H9 (cell line): ENCODE measurements at regions not wholly inside any gene's neighbourhood (a gene's known extent, or its start where the extent isn't known, plus 50 kb on each side); places are given as distances from the start of the nearest gene placed in this dataset.

Experiments
- DNase-seq: peaks from one replicate; pipeline ENCODE4 v3.0.0-alpha.2; 2017
- H2AFZ ChIP-seq: one replicate; pipeline ENCODE4 v1.6.1; 2013; ENCODE audit warnings: mild to moderate bottlenecking, low read length, control low read depth, moderate library complexity
- H2AK5ac ChIP-seq: 2 replicates; pipeline ENCODE4 v1.6.1; 2013; ENCODE audit warnings: low read length, control low read depth, mixed read lengths; ENCODE audit not compliant: insufficient read length
- H2BK120ac ChIP-seq: one replicate; pipeline ENCODE4 v1.6.1; 2013; ENCODE audit warnings: low read depth, mild to moderate bottlenecking, low read length, control low read depth, inconsistent platforms; ENCODE audit not compliant: poor library complexity, severe bottlenecking
- H2BK12ac ChIP-seq: 2 replicates; pipeline ENCODE4 v1.6.1; 2013; ENCODE audit warnings: low read length, control low read depth, mixed read lengths, low read depth; ENCODE audit not compliant: insufficient read length
- H2BK15ac ChIP-seq: 2 replicates; pipeline ENCODE4 v1.6.1; 2013; ENCODE audit warnings: low read depth, low read length, control low read depth
- H2BK20ac ChIP-seq: one replicate; pipeline ENCODE4 v1.6.1; 2013; ENCODE audit warnings: low read depth, mild to moderate bottlenecking, low read length, control low read depth, inconsistent platforms; ENCODE audit not compliant: poor library complexity, severe bottlenecking
- H2BK5ac ChIP-seq: 2 replicates; pipeline ENCODE4 v1.6.1; 2013; ENCODE audit warnings: low read length, control low read depth, mixed read lengths; ENCODE audit not compliant: insufficient read length
- H3K14ac ChIP-seq: 2 replicates; pipeline ENCODE4 v1.6.1; 2013; ENCODE audit warnings: low read length, control low read depth; ENCODE audit not compliant: insufficient read depth
- H3K18ac ChIP-seq: 2 replicates; pipeline ENCODE4 v1.6.1; 2013; ENCODE audit warnings: low read depth, mild to moderate bottlenecking, mixed read lengths, low read length, control low read depth; ENCODE audit not compliant: insufficient read length
- H3K23ac ChIP-seq: 2 replicates; pipeline ENCODE4 v1.6.1; 2013; ENCODE audit warnings: low read length, control low read depth, mixed read lengths, low read depth; ENCODE audit not compliant: insufficient read length
- H3K23me2 ChIP-seq: 2 replicates; pipeline ENCODE4 v1.6.1; 2013; ENCODE audit warnings: low read depth, mild to moderate bottlenecking, mixed read lengths, low read length, control low read depth; ENCODE audit not compliant: insufficient read length, poor library complexity, severe bottlenecking
- H3K27ac ChIP-seq: 2 replicates; pipeline ENCODE4 v1.5.1; 2013; ENCODE audit warnings: low read length, control low read depth, mixed read lengths, low read depth; ENCODE audit not compliant: insufficient read length
- H3K27me3 ChIP-seq: 2 replicates; pipeline ENCODE4 v1.6.1; 2013; ENCODE audit warnings: low read length, control low read depth, inconsistent platforms; ENCODE audit not compliant: insufficient read depth
- H3K4ac ChIP-seq: 2 replicates; pipeline ENCODE4 v1.6.1; 2013; ENCODE audit warnings: low read depth, mild to moderate bottlenecking, control low read depth, inconsistent platforms, low read length, moderate library complexity
- H3K4me1 ChIP-seq: 2 replicates; pipeline ENCODE4 v1.6.1; 2013; ENCODE audit warnings: low read length, control low read depth, inconsistent platforms; ENCODE audit not compliant: insufficient read depth
- H3K4me2 ChIP-seq: 2 replicates; pipeline ENCODE4 v1.6.1; 2013; ENCODE audit warnings: low read length, control low read depth, mixed read lengths; ENCODE audit not compliant: insufficient read length, insufficient read depth
- H3K56ac ChIP-seq: 2 replicates; pipeline ENCODE4 v1.6.1; 2013; ENCODE audit warnings: low read depth, mild to moderate bottlenecking, mixed read lengths, low read length, control low read depth; ENCODE audit not compliant: insufficient read length
- H3K79me1 ChIP-seq: 2 replicates; pipeline ENCODE4 v1.6.1; 2013; ENCODE audit warnings: low read depth, mild to moderate bottlenecking, moderate library complexity, low read length, control low read depth, inconsistent platforms; ENCODE audit not compliant: insufficient read depth, poor library complexity, severe bottlenecking
- H3K79me2 ChIP-seq: 2 replicates; pipeline ENCODE4 v1.6.1; 2013; ENCODE audit warnings: low read length, control low read depth, inconsistent platforms; ENCODE audit not compliant: insufficient read depth
- H3K9ac ChIP-seq: 2 replicates; pipeline ENCODE4 v1.6.1; 2013; ENCODE audit warnings: low read length, control low read depth, mixed read lengths; ENCODE audit not compliant: insufficient read length; ENCODE audit errors: extremely low read depth
- H3K9me3 ChIP-seq: one replicate; pipeline ENCODE4 v1.6.1; 2013; ENCODE audit warnings: low read depth, low read length, inconsistent platforms; ENCODE audit not compliant: control insufficient read depth
- H3T11ph ChIP-seq: one replicate; pipeline ENCODE4 v1.6.1; 2013; ENCODE audit warnings: mild to moderate bottlenecking, low read length, control low read depth, inconsistent platforms
- H4K20me1 ChIP-seq: one replicate; pipeline ENCODE4 v1.6.1; 2013; ENCODE audit not compliant: control insufficient read depth, insufficient read length, insufficient read depth
- H4K5ac ChIP-seq: 2 replicates; pipeline ENCODE4 v1.6.1; 2013; ENCODE audit warnings: low read depth, mild to moderate bottlenecking, mixed read lengths, low read length, control low read depth; ENCODE audit not compliant: insufficient read length
- H4K8ac ChIP-seq: replicated peaks from 2 replicates; pipeline ENCODE4 v1.6.1; 2013; ENCODE audit warnings: low read length, control low read depth, mixed read lengths, low read depth; ENCODE audit not compliant: insufficient read length
- H4K91ac ChIP-seq: 2 replicates; pipeline ENCODE4 v1.6.1; 2013; ENCODE audit warnings: low read depth, mild to moderate bottlenecking, moderate library complexity, mixed read lengths, low read length, control low read depth; ENCODE audit not compliant: insufficient read length
- H3K27ac Mint-ChIP-seq, 3 experiments: 2 replicates in 2 of 3; 3 replicates in 1 of 3; pipeline ENCODE4 v1.8.0; 2020 to 2021; ENCODE audit warnings: mixed read lengths in 3 of 3, mild to moderate bottlenecking in 1 of 3, moderate library complexity in 1 of 3
- H3K27me3 Mint-ChIP-seq: 2 replicates; pipeline ENCODE4 v1.8.0; 2021; ENCODE audit warnings: low read depth, mild to moderate bottlenecking, moderate library complexity, mixed read lengths
- H3K36me3 Mint-ChIP-seq, 3 experiments: 2 replicates in 2 of 3; 3 replicates in 1 of 3; pipeline ENCODE4 v1.8.0; 2020 to 2021; ENCODE audit warnings: low read depth in 3 of 3, mixed read lengths in 3 of 3; ENCODE audit not compliant: insufficient read depth in 1 of 3
- H3K4me1 Mint-ChIP-seq, 2 experiments: 2 replicates each; pipeline ENCODE4 v1.8.0; 2020; ENCODE audit warnings: mixed read lengths in 2 of 2
- H3K4me3 Mint-ChIP-seq, 2 experiments: 2 replicates in 1 of 2; 3 replicates in 1 of 2; pipeline ENCODE4 v1.8.0; 2020 to 2021; ENCODE audit warnings: mild to moderate bottlenecking in 2 of 2, mixed read lengths in 2 of 2, moderate library complexity in 1 of 2
- H3K9me3 Mint-ChIP-seq, 2 experiments: 2 replicates in 1 of 2; 3 replicates in 1 of 2; pipeline ENCODE4 v1.8.0; 2020; ENCODE audit warnings: mild to moderate bottlenecking in 2 of 2, mixed read lengths in 2 of 2, moderate library complexity in 1 of 2
- CTCF ChIP-seq: fragments of 200-600 bp; sonication (generic); conservative IDR thresholded peaks from 3 replicates; pipeline ENCODE4 v1.8.0; 2021; ENCODE audit warnings: antibody characterized with exemption, mild to moderate bottlenecking
- WGBS: extraction: QIAGEN DNeasy Blood & Tissue Kit; methylation state at CpG from one replicate; pipeline ENCODE4 v1.1.7; 2013; ENCODE audit warnings: missing lambda C conversion rate, low lambda C conversion rate, mixed read lengths; ENCODE audit not compliant: insufficient read length; ENCODE audit errors: extremely low coverage; 5-methylcytosine and 5-hydroxymethylcytosine counted together

GRCh38 chr4:27518876-27519275 lies 658.2 kb downstream of the STIM2 start:
- Histone ChIP-seq H2BK12ac (no peak overlapping the region), H3K4ac (no peak overlapping the region), H3K9ac (no peak overlapping the region), H4K91ac (no peak overlapping the region), H3K23me2 (no peaks in the 10 kb centered on the region), H2BK5ac (no peak overlapping the region), H2BK20ac (no peak overlapping the region), H2BK120ac (no peak overlapping the region), H3K56ac (no peak overlapping the region), H3K18ac (no peak overlapping the region), H4K20me1 (no peaks in the 10 kb centered on the region), H3K79me1 (no peaks in the 10 kb centered on the region), H4K8ac (no peak overlapping the region), H2AK5ac (no peak overlapping the region), H4K5ac (no peak overlapping the region), H3K14ac (no peak overlapping the region), H3K27ac (no peak overlapping the region), H3K4me2 (no peak overlapping the region), H3K79me2 (no peaks in the 10 kb centered on the region), H3K27me3 (no peaks in the 10 kb centered on the region), H3K4me1 (no peaks in the 10 kb centered on the region), H2BK15ac (no peak overlapping the region), H2AFZ (no peak overlapping the region), H3K23ac (no peak overlapping the region), H3K9me3 (no peaks in the 10 kb centered on the region), H3T11ph (no peak overlapping the region)
- Mint-ChIP-seq H3K4me1 (peaks cover 3% of the 10 kb centered on the region in 2 experiments; a peak in 2 of 4 replicates), H3K27me3 (no peaks in the 10 kb centered on the region), H3K9me3 (no peaks in the 10 kb centered on the region), H3K4me3 (no peak overlapping the region), H3K27ac (no peak overlapping the region), H3K36me3 (no peaks in the 10 kb centered on the region)
- no peak for DNase-seq
- WGBS, result no CpG with 5 or more reads among the region's 2 CpGs
- TF ChIP-seq CTCF, result no peak
